ENCODE measurements at regions not wholly inside any gene's neighbourhood (a gene's known extent, or its start where the extent isn't known, plus 50 kb on each side); places are given as distances from the start of the nearest gene placed in this dataset.

DNA sequence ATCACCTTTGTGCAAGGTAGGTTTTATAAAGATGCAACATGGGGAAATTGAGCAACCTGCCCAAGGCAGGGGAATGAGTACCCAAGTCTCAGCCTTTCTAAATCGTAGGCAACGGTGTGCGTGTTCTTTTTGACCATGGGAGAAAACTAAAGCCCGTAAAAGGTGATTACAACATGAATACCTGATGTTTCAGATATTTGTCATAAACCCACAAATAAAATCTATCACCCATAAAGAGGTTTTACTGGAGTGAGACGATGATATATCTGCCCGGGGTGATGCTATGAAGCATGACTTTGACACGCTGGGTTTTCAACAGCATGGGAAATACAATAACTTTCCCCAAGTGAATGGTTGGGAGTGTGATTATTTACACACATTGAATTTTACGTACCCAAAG, 406.3 kb upstream of the KLF6 start:
- no peak for DNase-seq
- Histone ChIP-seq H3K36me3 (no peaks in the 10 kb centered on the region), H3K9me3 (no peaks in the 10 kb centered on the region), H3K27me3 (no peaks in the 10 kb centered on the region), H3K4me1 (peaks cover 0 to 6% (median 5%) of the 10 kb centered on the region in 4 donors), H3K27ac (no peak overlapping the region), H3K4me3 (no peak overlapping the region)
- intact Hi-C loops (cut with DNase I) = no loop called here
- 69 to 85% methylated on average over 8 of the region's 8 CpGs for WGBS, 2 donors
- TF ChIP-seq POLR2AphosphoS5 (IDR thresholded peaks at IDR 0.05) (no peak), EP300 (IDR thresholded peaks at IDR 0.05) (no peak), POLR2A (IDR thresholded peaks at IDR 0.05) (no peak)
- TF ChIP-seq, protein P1, sequence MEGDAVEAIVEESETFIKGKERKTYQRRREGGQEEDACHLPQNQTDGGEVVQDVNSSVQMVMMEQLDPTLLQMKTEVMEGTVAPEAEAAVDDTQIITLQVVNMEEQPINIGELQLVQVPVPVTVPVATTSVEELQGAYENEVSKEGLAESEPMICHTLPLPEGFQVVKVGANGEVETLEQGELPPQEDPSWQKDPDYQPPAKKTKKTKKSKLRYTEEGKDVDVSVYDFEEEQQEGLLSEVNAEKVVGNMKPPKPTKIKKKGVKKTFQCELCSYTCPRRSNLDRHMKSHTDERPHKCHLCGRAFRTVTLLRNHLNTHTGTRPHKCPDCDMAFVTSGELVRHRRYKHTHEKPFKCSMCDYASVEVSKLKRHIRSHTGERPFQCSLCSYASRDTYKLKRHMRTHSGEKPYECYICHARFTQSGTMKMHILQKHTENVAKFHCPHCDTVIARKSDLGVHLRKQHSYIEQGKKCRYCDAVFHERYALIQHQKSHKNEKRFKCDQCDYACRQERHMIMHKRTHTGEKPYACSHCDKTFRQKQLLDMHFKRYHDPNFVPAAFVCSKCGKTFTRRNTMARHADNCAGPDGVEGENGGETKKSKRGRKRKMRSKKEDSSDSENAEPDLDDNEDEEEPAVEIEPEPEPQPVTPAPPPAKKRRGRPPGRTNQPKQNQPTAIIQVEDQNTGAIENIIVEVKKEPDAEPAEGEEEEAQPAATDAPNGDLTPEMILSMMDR (IDR thresholded peaks at IDR 0.05) = no peak

DNA sequence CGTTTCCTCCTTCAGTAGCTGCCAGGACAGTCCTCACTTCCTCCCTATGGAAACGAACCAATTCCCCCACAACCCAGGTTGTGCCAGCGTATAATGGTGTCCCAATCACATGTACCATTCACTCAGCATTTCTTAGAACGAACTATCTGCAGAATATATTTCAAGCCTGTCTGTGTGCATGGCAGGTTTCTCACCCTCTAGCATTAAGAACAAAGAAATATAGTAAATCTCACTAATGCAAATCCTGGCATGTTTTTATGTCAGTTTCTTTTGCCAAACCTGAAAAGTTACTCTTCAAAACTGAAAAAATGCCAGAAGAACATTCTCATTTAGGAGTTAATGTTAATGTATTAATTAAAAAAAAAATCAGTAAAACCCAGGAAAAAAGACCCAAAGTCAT, 405.9 kb upstream of the KLF6 start:
- Histone ChIP-seq H3K4me1 (peaks cover 0 to under 1% (median under 1%) of the 10 kb centered on the region in 4 donors), H3K27ac (no peak overlapping the region), H3K36me3 (no peaks in the 10 kb centered on the region), H3K27me3 (no peaks in the 10 kb centered on the region), H3K4me3 (no peak overlapping the region), H3K9me3 (no peaks in the 10 kb centered on the region)
- intact Hi-C loops (cut with DNase I) = no loop called here
- no peak for DNase-seq
- TF ChIP-seq POLR2A (IDR thresholded peaks at IDR 0.05) (no peak), POLR2AphosphoS5 (IDR thresholded peaks at IDR 0.05) (no peak), EP300 (IDR thresholded peaks at IDR 0.05) (no peak)
- TF ChIP-seq, protein P1 (IDR thresholded peaks at IDR 0.05) = no peak
- WGBS, 2 donors = 87 to 91% methylated on average over 4 of the region's 4 CpGs

DNA sequence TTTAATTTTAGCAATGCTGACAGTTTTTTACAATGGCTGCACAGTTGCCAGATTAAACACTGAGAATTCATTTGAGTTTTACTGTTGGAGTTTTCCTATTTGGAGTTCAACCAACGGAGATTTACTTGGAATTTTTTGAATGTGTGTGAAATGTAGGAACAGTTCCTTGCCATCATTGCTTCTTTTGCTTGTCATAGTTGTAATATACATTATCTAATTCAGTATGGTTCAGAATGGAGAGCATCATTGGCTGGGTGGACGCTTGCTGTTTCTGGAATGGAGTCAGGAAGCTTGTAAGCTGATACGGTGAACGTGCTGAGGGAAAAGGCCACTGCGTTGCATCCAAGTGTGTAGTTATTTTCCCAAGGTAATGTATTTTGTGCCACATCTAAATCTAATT, 404.3 kb upstream of the KLF6 start:
- intact Hi-C loops (cut with DNase I) = no loop called here

DNA sequence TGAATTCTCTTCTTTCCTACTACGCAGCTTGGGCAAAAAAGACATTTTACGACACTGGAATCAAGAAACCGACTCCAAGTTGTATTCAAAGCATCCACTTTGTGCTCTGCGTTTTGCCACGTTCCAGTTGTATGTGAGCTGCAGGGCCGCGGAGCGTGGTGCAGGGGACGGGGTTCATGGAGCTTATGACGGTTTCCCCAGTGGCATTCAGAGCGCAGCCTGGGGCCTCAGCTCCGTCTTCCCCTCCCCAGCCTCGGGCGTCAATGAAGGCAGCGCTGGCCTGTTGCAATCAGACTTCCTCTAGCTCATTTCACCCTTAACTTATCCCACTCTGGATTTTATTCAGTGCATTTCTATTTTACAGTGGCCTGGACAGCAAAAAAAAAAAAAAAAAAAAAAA, 403.4 kb upstream of the KLF6 start:
- TF ChIP-seq POLR2A (IDR thresholded peaks at IDR 0.05) = no peak
- TF ChIP-seq, protein P1 (IDR thresholded peaks at IDR 0.05) = no peak
- no peak for TF ChIP-seq EP300 (IDR thresholded peaks at IDR 0.05)
- no peak for TF ChIP-seq POLR2AphosphoS5 (IDR thresholded peaks at IDR 0.05)
- Histone ChIP-seq H3K4me3 (no peak overlapping the region), H3K36me3 (no peaks in the 10 kb centered on the region), H3K4me1 (no peaks in the 10 kb centered on the region), H3K27me3 (no peaks in the 10 kb centered on the region), H3K27ac (no peak overlapping the region), H3K9me3 (no peaks in the 10 kb centered on the region)
- DNase-seq = no peak
- intact Hi-C loops (cut with DNase I) = no loop called here
- 95 to 97% methylated on average over 15 of the region's 15 CpGs for WGBS, 2 donors

More for the DNA sequence above, 404.3 kb upstream of the KLF6 start:
- Histone ChIP-seq H3K9me3 (no peaks in the 10 kb centered on the region), H3K4me3 (no peak overlapping the region), H3K4me1 (no peaks in the 10 kb centered on the region), H3K27ac (no peak overlapping the region), H3K36me3 (no peaks in the 10 kb centered on the region), H3K27me3 (no peaks in the 10 kb centered on the region)
- DNase-seq = no peak
- TF ChIP-seq, protein P1 (IDR thresholded peaks at IDR 0.05) = no peak
- TF ChIP-seq POLR2AphosphoS5 (IDR thresholded peaks at IDR 0.05) (no peak), POLR2A (IDR thresholded peaks at IDR 0.05) (no peak), EP300 (IDR thresholded peaks at IDR 0.05) (no peak)
- 87 to 91% methylated on average over 5 of the region's 5 CpGs for WGBS, 2 donors

DNA sequence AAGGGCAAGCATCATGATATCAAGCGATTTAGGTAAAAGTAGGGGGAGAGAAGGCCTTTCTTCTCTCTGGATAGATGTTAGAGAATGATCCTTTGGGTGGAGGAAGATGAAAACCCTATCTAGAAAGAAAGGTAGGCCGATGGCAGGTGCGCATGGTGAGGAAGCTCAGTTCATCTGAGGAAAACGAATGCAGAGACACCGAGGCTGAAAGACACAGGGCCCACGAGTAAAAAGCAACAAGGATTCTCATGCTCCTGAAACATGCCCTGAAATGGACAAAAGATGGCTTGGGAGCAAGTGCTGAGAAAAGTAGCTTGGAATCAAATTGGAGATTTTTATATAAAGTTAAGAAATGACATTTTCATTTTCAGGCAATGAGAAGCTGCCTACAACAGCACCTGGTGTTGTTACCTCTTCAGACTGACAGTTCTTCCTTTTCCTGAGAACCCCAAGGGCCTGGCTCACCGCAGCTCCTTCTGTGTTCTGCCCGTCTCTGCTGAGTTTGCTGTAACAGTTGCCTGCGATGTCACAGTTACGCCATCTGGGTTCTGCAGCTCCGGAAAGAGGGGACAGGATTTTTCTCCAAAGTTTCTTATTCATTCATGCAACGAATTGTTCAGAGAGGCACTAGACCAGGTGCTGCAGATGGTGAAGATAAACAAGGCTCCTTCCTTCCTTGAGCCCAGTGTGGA, 402.0 kb upstream of the KLF6 start:
- Histone ChIP-seq H3K36me3 (no peaks in the 10 kb centered on the region), H3K4me1 (no peaks in the 10 kb centered on the region), H3K9me3 (no peaks in the 10 kb centered on the region), H3K27me3 (no peaks in the 10 kb centered on the region), H3K4me3 (no peak overlapping the region), H3K27ac (no peak overlapping the region)
- DNase-seq = no peak
- TF ChIP-seq, protein P1 (IDR thresholded peaks at IDR 0.05) = no peak
- TF ChIP-seq EP300 (IDR thresholded peaks at IDR 0.05) (no peak), POLR2A (IDR thresholded peaks at IDR 0.05) (no peak), POLR2AphosphoS5 (IDR thresholded peaks at IDR 0.05) (no peak)
- WGBS, 2 donors = 74 to 92% methylated on average over 12 of the region's 12 CpGs
- intact Hi-C loops (cut with DNase I) = no loop called here

Data from sigmoid colon (tissue), 6 donors.